ENCODE measurements at regions not wholly inside any gene's neighbourhood (a gene's known extent, or its start where the extent isn't known, plus 50 kb on each side); places are given as distances from the start of the nearest gene placed in this dataset.

DNA sequence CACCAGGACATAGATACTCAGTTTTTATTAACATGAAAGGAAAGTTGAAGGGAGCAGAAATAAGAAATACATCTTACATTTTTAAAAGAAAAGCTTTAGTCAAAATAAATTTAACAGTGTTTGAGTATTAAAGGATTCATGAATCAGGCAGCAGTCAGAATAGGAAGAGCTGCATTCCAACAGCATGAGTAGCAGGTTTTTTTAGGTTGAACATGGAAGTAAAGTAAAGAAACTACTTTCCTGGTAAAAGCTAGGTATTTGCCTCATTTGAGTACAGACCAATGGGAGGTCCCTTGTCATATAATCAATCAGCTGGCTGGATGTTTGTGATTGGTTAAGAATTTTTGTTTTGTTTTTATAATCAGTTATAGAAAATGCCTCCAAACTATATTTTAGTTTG, 645.9 kb upstream of the INTU start:
- no peaks in the 10 kb centered on the region for H3K36me3 ChIP-seq (ENCODE audit: control insufficient read depth in 2 of 2, extremely low read depth in 1 of 2, insufficient read depth in 2 of 2, low read length in 2 of 2)
- H3K27me3 ChIP-seq (ENCODE audit: control insufficient read depth in 2 of 2, insufficient read depth in 2 of 2, low read length in 2 of 2): no peaks in the 10 kb centered on the region
- CTCF ChIA-PET: no interaction called here
- POLR2A ChIA-PET: no interaction called here
- H3K9me1 ChIP-seq (replicated peaks; ENCODE audit: control insufficient read depth, extremely low read depth, insufficient read depth, low read length): no peaks in the 10 kb centered on the region
- H3K4me3 ChIP-seq (replicated peaks in 1 of 3; ENCODE audit: insufficient read depth in 1 of 3, low read depth in 1 of 3, low read length in 3 of 3): no peak overlapping the region
- no peak for FAIRE-seq
- dilution Hi-C loops (cut with MboI; ENCODE audit: extremely low pct_ligation_motif_present, low sequenced_read_pairs): no loop called here
- intact Hi-C loops (cut with micrococcal nuclease): no loop called here
- H3K9me3 ChIP-seq (replicated peaks; ENCODE audit: control insufficient read depth, insufficient read depth, low read length): no peaks in the 10 kb centered on the region
- no peak overlapping the region for H3K4me2 ChIP-seq (ENCODE audit: insufficient read depth, low read length)
- no peaks in the 10 kb centered on the region for H3K79me2 ChIP-seq (ENCODE audit: control insufficient read depth, insufficient read depth, low read length)
- no peak for DNase-seq (ENCODE audit: low read depth, low spot score)
- TF ChIP-seq GATA2 (IDR thresholded peaks at IDR 0.05; ENCODE audit: insufficient read depth, insufficient read length, low read depth, low read length) (no peak), EZH2 (IDR thresholded peaks at IDR 0.05; ENCODE audit: borderline replicate concordance, low read depth, low read length, severe bottlenecking) (no peak), POLR2A (IDR thresholded peaks at IDR 0.05; ENCODE audit: low read depth, low read length) (no peak), JUN (IDR thresholded peaks at IDR 0.05; ENCODE audit: borderline replicate concordance, insufficient read depth, insufficient read length, low read depth) (no peak), FOS (IDR thresholded peaks at IDR 0.05; ENCODE audit: borderline replicate concordance, insufficient read depth, low read length) (no peak), MYC (IDR thresholded peaks at IDR 0.05; ENCODE audit: low read depth, low read length) (no peak), POLR2AphosphoS5 (IDR thresholded peaks at IDR 0.05; ENCODE audit: insufficient read depth, low read depth, low read length) (no peak)
- TF ChIP-seq, protein P1, sequence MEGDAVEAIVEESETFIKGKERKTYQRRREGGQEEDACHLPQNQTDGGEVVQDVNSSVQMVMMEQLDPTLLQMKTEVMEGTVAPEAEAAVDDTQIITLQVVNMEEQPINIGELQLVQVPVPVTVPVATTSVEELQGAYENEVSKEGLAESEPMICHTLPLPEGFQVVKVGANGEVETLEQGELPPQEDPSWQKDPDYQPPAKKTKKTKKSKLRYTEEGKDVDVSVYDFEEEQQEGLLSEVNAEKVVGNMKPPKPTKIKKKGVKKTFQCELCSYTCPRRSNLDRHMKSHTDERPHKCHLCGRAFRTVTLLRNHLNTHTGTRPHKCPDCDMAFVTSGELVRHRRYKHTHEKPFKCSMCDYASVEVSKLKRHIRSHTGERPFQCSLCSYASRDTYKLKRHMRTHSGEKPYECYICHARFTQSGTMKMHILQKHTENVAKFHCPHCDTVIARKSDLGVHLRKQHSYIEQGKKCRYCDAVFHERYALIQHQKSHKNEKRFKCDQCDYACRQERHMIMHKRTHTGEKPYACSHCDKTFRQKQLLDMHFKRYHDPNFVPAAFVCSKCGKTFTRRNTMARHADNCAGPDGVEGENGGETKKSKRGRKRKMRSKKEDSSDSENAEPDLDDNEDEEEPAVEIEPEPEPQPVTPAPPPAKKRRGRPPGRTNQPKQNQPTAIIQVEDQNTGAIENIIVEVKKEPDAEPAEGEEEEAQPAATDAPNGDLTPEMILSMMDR (IDR thresholded peaks at IDR 0.05; ENCODE audit: extremely low read depth in 1 of 2, insufficient read depth in 1 of 2, low read depth in 1 of 2, low read length in 2 of 2): no peak
- TF ChIP-seq, protein P2, sequence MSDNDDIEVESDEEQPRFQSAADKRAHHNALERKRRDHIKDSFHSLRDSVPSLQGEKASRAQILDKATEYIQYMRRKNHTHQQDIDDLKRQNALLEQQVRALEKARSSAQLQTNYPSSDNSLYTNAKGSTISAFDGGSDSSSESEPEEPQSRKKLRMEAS (IDR thresholded peaks at IDR 0.05; ENCODE audit: insufficient read depth, insufficient read length): no peak
- H3K4me1 ChIP-seq (ENCODE audit: control insufficient read depth, extremely low read depth, insufficient read depth, low read length): no peaks in the 10 kb centered on the region
- H2AFZ ChIP-seq (ENCODE audit: low read depth, low read length): no peak overlapping the region
- no peak overlapping the region for H3K9ac ChIP-seq (replicated peaks; ENCODE audit: extremely low read depth, insufficient read depth, low read length)
- no TSS peak for BruUV-seq (replicated peaks)
- H4K20me1 ChIP-seq (replicated peaks; ENCODE audit: control insufficient read depth, extremely low read depth, insufficient read depth, low read length): no peaks in the 10 kb centered on the region
- no peak overlapping the region for H3K27ac ChIP-seq (ENCODE audit: insufficient read depth, low read depth, low read length)
